Fibroblast of pulmonary artery (primary cell): ENCODE measurements at regions not wholly inside any gene's neighbourhood (a gene's known extent, or its start where the extent isn't known, plus 50 kb on each side); places are given as distances from the start of the nearest gene placed in this dataset.

Source experiments
- DNase-seq: peaks from one replicate; pipeline ENCODE4 v3.0.0-alpha.2; 2010; ENCODE audit warnings: low read depth
- H3K4me3 ChIP-seq: replicated peaks from 2 replicates; pipeline ENCODE4 v1.5.1; 2011; ENCODE audit warnings: low read depth, mild to moderate bottlenecking, control low read depth, low read length, moderate library complexity
- CTCF ChIP-seq: IDR thresholded peaks from 2 replicates; pipeline ENCODE4 v1.5.1; 2011; ENCODE audit warnings: mild to moderate bottlenecking, control low read depth, low read length, inconsistent platforms; ENCODE audit errors: missing control alignments

GRCh38 chr13:102928941-102929675, 83.3 kb downstream of the ERCC5 start:
- TF ChIP-seq CTCF: no peak
- H3K4me3 ChIP-seq: no peak overlapping the region
- no peak for DNase-seq
